ENCODE measurements at regions not wholly inside any gene's neighbourhood (a gene's known extent, or its start where the extent isn't known, plus 50 kb on each side); places are given as distances from the start of the nearest gene placed in this dataset.

DNA sequence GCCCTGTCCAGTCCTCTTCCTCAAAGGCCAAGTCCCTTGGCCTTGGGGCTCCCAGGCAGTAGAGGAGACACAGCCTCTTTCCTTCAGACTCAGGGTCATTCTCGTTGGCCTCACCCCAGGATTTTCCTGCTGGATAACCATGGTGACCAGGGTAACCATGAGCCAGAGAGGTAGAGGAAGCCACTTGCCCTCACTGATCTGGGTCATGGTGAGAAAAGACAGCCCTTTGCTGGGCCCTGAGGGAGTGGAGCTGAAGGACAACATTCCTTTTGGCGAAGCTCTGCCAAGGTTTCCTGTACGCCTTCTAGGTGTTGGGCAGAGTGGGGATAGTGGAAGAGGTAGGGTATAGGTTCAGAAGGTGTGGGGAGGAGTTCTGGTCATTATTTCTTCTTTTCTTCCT, 53.1 kb upstream of the WNT4 start:
- H3K4me3 ChIP-seq (ENCODE audit: low read depth, low read length): no peak overlapping the region
- no peak for DNase-seq (ENCODE audit: low read depth)
- TF ChIP-seq, protein P1, sequence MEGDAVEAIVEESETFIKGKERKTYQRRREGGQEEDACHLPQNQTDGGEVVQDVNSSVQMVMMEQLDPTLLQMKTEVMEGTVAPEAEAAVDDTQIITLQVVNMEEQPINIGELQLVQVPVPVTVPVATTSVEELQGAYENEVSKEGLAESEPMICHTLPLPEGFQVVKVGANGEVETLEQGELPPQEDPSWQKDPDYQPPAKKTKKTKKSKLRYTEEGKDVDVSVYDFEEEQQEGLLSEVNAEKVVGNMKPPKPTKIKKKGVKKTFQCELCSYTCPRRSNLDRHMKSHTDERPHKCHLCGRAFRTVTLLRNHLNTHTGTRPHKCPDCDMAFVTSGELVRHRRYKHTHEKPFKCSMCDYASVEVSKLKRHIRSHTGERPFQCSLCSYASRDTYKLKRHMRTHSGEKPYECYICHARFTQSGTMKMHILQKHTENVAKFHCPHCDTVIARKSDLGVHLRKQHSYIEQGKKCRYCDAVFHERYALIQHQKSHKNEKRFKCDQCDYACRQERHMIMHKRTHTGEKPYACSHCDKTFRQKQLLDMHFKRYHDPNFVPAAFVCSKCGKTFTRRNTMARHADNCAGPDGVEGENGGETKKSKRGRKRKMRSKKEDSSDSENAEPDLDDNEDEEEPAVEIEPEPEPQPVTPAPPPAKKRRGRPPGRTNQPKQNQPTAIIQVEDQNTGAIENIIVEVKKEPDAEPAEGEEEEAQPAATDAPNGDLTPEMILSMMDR (conservative IDR thresholded peaks at IDR 0.05; ENCODE audit: low read depth, low read length): no peak

DNA sequence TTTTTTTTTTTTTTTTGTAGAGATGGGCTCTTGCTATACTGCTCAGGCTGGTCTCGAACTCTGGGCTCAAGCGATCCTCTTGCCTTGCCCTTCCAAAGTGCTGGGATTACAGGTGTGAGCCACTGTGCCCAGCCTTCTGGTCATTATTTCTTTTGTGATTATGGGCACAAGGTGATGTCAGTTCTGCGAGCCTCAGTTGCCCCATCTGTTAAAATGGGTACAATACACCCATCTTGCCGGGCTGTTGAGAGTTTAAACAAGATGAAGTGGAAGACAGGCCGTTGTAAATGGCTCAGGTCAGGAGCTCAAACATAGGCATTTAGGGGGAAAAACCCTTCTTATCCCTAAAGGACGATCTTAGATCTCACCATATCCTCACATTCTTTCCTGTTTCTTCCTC, 53.7 kb upstream of the WNT4 start:
- TF ChIP-seq, protein P1 (conservative IDR thresholded peaks at IDR 0.05; ENCODE audit: low read depth, low read length): no peak
- DNase-seq (ENCODE audit: low read depth): no peak
- no peak overlapping the region for H3K4me3 ChIP-seq (ENCODE audit: low read depth, low read length)

DNA sequence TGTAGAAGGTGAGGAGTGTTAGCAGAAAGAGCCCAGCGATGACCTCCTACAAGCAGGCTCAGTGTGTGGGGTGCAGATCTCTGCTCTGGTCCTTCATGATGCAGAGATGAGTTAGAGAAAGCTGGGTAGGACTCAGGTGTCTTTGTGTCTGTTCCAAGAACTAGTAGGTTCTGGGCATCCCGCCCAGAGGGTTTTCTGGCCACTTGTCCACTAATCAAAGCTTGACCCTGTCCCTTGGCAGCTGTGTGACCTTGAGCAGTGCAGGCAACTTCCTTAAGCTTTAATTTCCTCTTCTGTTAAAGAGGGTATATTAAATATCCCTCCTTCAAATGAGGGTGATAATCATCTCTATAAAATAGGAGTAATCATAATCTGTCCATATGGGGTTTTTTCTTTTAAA, 54.7 kb upstream of the WNT4 start:
- no peak for DNase-seq (ENCODE audit: low read depth)
- TF ChIP-seq, protein P1 (conservative IDR thresholded peaks at IDR 0.05; ENCODE audit: low read depth, low read length): no peak
- no peak overlapping the region for H3K4me3 ChIP-seq (ENCODE audit: low read depth, low read length)

DNA sequence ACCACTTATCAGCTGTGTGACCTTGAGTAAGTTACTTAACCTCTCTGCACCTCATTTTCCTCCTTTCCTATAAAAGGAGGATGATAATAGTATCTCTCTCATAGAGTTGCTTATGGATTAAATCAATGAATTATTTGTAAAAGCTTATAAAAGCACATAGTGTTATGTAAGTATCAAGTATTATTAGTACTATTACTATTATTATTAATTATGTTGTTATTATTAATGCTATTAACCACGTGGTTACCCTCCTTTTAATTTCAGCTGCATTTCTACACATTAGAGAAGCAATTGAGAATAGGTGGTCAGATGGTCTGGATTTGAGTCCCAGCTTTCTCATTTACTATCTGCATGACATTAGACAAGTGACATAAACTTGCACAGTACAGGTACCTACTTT, 58.1 kb upstream of the WNT4 start:
- DNase-seq (ENCODE audit: low read depth): no peak
- TF ChIP-seq, protein P1 (conservative IDR thresholded peaks at IDR 0.05; ENCODE audit: low read depth, low read length): no peak
- H3K4me3 ChIP-seq (ENCODE audit: low read depth, low read length): no peak overlapping the region

DNA sequence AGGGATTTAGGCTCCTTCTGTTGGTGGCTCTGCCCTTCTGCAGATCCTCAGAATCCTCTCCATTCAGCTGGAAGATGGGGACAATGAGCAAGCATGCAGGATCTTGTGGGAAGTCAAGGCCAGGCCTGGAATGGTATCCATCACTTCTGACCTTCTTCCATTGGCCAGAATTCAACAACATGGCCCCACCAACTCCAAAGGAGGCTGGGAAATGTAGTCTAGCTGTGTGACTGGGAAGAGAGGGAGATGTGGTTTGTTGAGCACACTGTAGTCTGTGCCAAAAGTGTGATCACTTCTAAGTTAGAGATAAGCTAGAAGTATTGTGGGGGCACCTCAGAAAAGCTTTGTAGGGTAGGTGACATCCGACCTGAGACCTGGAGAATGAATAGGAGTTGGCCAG, 60.4 kb upstream of the WNT4 start:
- TF ChIP-seq, protein P1 (conservative IDR thresholded peaks at IDR 0.05; ENCODE audit: low read depth, low read length): no peak
- DNase-seq (ENCODE audit: low read depth): no peak
- no peak overlapping the region for H3K4me3 ChIP-seq (ENCODE audit: low read depth, low read length)

DNA sequence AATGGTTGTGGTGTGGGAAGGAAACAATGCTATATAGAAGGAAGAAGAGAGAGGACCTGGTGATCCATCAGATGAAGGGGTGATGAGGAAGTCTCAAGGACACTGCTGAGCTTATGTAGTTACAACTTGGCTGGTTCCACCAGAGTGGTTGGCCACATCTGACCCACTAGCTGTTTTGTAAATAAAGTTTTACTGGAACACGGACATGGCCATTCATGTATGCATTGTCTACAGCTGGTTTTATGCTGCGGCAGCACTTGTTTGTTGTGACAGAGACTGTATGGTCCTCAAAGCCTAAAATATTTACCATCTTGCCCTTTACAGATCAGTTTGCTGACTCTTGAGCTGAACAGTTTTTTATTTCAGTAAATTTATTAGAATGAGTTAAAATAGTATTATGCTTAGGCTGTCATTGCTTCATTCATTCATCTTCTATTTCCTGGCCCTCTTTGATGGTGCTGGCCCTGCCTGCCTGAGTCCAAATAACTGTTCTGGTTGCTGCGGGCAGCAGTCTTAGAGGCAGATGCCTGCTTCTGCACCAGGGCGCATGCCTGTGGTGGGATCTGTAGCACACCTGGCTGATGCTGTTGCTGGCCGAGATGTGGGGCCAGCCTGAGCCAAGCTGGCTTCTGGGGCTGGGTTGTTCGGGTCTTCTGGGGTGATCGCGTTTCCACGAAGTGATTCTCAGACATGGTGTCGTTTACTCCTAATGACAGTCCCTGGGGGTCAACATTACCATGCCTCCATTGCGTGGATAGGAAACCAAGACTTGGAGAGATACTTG, 61.4 kb upstream of the WNT4 start:
- no peak overlapping the region for H3K4me3 ChIP-seq (ENCODE audit: low read depth, low read length)
- DNase-seq (ENCODE audit: low read depth): no peak
- TF ChIP-seq, protein P1 (conservative IDR thresholded peaks at IDR 0.05; ENCODE audit: low read depth, low read length): no peak

All from choroid plexus epithelial cell (primary cell).